ENCODE measurements at regions not wholly inside any gene's neighbourhood (a gene's known extent, or its start where the extent isn't known, plus 50 kb on each side); places are given as distances from the start of the nearest gene placed in this dataset.

DNA sequence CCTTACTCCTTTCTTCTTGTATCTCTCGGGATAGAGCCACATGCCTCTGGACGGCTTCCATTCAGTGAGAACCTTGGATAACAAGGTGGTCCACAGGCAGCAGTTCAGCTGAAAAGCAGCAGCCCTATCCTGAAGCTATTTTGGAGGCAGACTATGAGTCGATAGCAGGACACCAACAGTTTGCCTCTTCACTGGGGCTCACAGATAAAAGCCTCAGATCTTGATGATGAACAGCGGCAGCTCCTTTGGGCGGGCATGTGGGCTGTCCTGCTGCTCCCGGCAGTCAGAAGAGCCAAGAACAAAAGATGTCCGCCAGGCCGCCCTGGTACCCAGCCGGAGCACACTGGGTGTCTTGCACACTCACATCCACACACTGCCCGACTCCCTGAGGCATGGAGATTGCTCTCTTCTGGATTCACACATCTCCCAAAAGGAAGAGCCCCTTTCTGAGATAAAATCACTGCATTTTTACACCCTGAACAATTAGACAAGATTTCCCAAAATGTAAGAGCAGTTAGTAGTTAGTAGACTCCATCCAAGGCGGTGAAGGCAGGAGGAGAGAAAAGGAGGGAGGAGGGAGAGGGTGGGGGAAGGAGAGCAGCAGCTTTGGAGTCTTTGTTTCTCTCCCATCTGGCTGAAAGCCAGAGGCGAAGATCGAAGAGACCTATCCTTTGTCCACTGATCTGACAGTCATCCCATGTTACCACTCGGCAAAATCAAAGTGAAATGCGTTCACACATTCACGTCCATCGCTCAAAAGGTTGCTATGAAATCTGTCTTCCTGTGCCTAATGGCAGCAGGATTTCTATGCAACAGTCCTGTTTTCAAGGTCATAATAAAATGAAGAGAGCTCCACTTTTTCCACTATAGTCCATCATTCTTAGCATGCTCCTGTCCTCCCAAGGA, 90.1 kb upstream of the KLF7 start:
- TF ChIP-seq POLR2AphosphoS5 (IDR thresholded peaks at IDR 0.05) (no peak), CTCF (IDR thresholded peaks at IDR 0.05; ENCODE audit: poor library complexity, severe bottlenecking) (no peak), EP300 (conservative IDR thresholded peaks at IDR 0.05; ENCODE audit: poor library complexity, severe bottlenecking) (no peak), TAF1 (IDR thresholded peaks at IDR 0.05; ENCODE audit: low read depth) (no peak), MXI1 (conservative IDR thresholded peaks at IDR 0.05; ENCODE audit: poor library complexity, severe bottlenecking) (no peak)
- TF ChIP-seq, protein P1, sequence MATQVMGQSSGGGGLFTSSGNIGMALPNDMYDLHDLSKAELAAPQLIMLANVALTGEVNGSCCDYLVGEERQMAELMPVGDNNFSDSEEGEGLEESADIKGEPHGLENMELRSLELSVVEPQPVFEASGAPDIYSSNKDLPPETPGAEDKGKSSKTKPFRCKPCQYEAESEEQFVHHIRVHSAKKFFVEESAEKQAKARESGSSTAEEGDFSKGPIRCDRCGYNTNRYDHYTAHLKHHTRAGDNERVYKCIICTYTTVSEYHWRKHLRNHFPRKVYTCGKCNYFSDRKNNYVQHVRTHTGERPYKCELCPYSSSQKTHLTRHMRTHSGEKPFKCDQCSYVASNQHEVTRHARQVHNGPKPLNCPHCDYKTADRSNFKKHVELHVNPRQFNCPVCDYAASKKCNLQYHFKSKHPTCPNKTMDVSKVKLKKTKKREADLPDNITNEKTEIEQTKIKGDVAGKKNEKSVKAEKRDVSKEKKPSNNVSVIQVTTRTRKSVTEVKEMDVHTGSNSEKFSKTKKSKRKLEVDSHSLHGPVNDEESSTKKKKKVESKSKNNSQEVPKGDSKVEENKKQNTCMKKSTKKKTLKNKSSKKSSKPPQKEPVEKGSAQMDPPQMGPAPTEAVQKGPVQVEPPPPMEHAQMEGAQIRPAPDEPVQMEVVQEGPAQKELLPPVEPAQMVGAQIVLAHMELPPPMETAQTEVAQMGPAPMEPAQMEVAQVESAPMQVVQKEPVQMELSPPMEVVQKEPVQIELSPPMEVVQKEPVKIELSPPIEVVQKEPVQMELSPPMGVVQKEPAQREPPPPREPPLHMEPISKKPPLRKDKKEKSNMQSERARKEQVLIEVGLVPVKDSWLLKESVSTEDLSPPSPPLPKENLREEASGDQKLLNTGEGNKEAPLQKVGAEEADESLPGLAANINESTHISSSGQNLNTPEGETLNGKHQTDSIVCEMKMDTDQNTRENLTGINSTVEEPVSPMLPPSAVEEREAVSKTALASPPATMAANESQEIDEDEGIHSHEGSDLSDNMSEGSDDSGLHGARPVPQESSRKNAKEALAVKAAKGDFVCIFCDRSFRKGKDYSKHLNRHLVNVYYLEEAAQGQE (IDR thresholded peaks at IDR 0.05; ENCODE audit: borderline replicate concordance), result no peak
